Thymus (tissue), 11 donors: ENCODE measurements at regions not wholly inside any gene's neighbourhood (a gene's known extent, or its start where the extent isn't known, plus 50 kb on each side); places are given as distances from the start of the nearest gene placed in this dataset.
"Not testable (repeated sequence)": the region's sequence is repeated elsewhere in the genome, so short reads cannot be mapped to it uniquely, and the experiment has no call there.

ENCODE experiments used
- DNase-seq, 9 donors: peaks; one replicate each; pipeline ENCODE4 v3.0.0-alpha.2; 2013; ENCODE audit warnings: low spot score in 9 of 9, low read depth in 6 of 9, missing footprints in 1 of 9
- H3K27ac ChIP-seq, 2 donors: one replicate each; pipeline ENCODE4 v1.5.1; 2013; ENCODE audit warnings: control low read depth in 1 of 2, low read depth in 1 of 2, low read length in 1 of 2, mild to moderate bottlenecking in 1 of 2, moderate library complexity in 1 of 2
- H3K27me3 ChIP-seq, 2 donors: one replicate each; pipeline ENCODE4 v1.5.1; 2013; ENCODE audit warnings: low read length in 1 of 2; ENCODE audit not compliant: control insufficient read depth in 2 of 2, insufficient read depth in 1 of 2
- H3K36me3 ChIP-seq, 2 donors: one replicate each; pipeline ENCODE4 v1.5.1; 2013; ENCODE audit warnings: low read length in 1 of 2, mild to moderate bottlenecking in 1 of 2, moderate library complexity in 1 of 2; ENCODE audit not compliant: control insufficient read depth in 2 of 2, insufficient read depth in 2 of 2
- H3K4me1 ChIP-seq, 2 donors: one replicate each; pipeline ENCODE4 v1.5.1; 2013; ENCODE audit warnings: low read length in 2 of 2; ENCODE audit not compliant: control insufficient read depth in 2 of 2, insufficient read depth in 2 of 2
- H3K4me3 ChIP-seq, 2 donors: one replicate each; pipeline ENCODE4 v1.5.1; 2013; ENCODE audit warnings: low read length in 2 of 2, control low read depth in 1 of 2, mild to moderate bottlenecking in 1 of 2
- H3K9me3 ChIP-seq, 2 donors: one replicate each; pipeline ENCODE4 v1.5.1; 2013; ENCODE audit warnings: low read length in 1 of 2, mild to moderate bottlenecking in 1 of 2; ENCODE audit not compliant: control insufficient read depth in 2 of 2, insufficient read depth in 1 of 2
- WGBS: extraction: QIAGEN DNeasy Blood & Tissue Kit; methylation state at CpG from one replicate; pipeline ENCODE4 v1.1.7; 2013; 5-methylcytosine and 5-hydroxymethylcytosine counted together
- donor health status: healthy.

DNA sequence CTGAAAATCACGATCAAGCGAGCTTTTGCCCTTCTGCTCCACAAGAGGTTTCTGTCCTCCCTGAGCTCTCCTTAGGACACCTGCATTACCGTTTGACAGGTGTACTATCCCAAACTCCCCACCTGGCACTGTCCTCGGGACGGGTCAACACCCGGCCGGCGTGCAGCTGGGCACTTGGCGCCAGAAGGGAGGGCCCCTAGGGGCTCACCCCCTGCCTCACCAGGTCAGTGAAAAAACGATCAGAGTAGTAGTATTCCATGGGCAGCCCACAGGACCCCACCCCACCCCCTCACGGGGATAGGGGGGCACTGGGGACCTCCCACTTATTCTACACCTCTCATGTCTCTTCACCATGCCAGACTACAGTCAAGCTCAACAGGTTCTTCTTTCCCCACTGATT is 117.6 kb upstream of the ANKRD30BL start:
- Histone ChIP-seq H3K27me3 (no peaks in the 10 kb centered on the region), H3K27ac (no peak overlapping the region), H3K4me3 (no peak overlapping the region), H3K9me3 (peaks cover 1 to 25% of the 10 kb centered on the region in 2 donors), H3K36me3 (no peaks in the 10 kb centered on the region), H3K4me1 (no peaks in the 10 kb centered on the region)
- WGBS: 95% methylated on average over 11 of the region's 11 CpGs
- DNase-seq: no peak

DNA sequence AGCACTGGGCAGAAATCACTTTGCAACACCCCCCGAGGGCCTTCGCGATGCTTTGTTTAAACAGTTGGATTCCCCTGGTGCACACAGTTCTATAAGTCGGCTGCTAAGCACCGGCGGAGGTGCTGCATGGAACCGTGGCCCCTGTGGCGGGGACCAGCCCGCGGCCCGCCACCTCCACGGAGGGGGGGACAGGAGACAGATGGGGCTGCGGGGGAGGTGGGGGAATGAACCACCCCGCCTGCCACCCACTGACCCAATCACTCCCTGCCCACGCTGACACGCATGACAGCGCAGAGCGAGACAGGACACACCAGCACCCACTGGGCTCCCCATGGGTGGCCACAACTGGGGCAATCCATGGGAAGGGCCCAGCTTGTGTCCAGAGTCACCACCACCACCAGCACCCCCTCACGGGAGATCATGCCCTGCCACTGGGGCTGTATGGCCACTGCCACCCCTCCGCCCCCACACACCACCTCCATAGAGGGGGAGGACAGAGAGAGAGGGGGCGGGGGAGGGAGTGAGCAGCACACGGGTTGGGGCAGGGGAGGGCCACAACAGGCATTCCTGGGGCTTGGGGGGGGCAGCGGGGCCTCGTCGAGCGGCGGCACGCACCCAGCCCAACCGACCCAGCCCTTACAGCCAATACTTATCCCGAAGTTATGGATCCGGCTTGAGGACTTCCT is 118.3 kb upstream of the ANKRD30BL start:
- Histone ChIP-seq H3K36me3 (no peaks in the 10 kb centered on the region), H3K9me3 (peaks cover 1 to 25% of the 10 kb centered on the region in 2 donors), H3K4me3 (no peak overlapping the region), H3K4me1 (no peaks in the 10 kb centered on the region), H3K27me3 (no peaks in the 10 kb centered on the region), H3K27ac (no peak overlapping the region)
- DNase-seq: no peak
- WGBS: 94% methylated on average over 31 of the region's 31 CpGs

DNA sequence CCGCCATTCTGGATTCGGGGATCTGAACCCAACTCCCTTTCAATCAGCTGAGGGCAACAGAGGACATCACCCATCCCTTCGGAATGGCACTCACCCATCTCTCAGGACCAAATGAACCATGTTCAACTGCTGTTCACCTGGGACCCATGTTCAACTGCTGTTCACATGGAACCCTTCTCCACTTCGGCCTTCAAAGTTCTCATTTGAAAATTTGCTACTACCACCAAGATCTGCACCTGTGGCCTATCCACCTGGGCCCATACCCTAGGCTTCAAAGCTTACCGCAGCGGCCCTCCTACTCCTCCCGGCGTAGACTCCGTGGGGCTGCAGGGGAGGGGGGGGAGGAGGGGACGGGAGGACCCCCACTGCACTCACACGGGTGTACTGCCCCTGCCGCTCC is 119.2 kb upstream of the ANKRD30BL start:
- H3K4me1 ChIP-seq: no peaks in the 10 kb centered on the region
- H3K9me3 ChIP-seq: peaks cover 1 to 25% of the 10 kb centered on the region in 2 donors
- no peak overlapping the region for H3K27ac ChIP-seq
- H3K27me3 ChIP-seq: no peaks in the 10 kb centered on the region
- no peak for DNase-seq
- 95% methylated on average over 12 of the region's 12 CpGs for WGBS
- no peak overlapping the region for H3K4me3 ChIP-seq
- H3K36me3 ChIP-seq: no peaks in the 10 kb centered on the region

DNA sequence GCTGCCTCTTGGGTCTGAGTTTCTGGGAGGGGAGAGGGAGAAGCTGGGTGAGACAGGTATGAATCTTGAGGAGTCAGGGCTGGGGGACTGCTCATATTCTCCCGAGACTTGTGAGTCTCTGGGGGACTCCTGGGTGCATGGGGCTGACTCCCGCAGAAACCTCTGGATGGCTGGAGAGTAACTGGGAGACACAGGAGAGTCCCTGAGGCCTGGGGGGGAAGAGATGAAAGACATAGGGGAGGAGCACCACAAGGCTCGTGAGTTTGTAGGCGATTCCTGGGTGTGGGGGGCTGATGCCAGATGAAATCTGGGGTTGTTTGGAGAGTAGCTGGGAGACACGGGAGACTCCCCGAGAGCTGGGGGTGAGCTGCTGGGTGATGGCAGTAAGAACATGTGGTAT is 120.4 kb upstream of the ANKRD30BL start:
- not testable (repeated sequence) for H3K27ac ChIP-seq, H3K4me1 ChIP-seq, H3K4me3 ChIP-seq, DNase-seq, H3K36me3 ChIP-seq, H3K27me3 ChIP-seq
- 92% methylated on average over 6 of the region's 6 CpGs for WGBS
- peaks cover 1 to 25% of the 10 kb centered on the region in 2 donors for H3K9me3 ChIP-seq

DNA sequence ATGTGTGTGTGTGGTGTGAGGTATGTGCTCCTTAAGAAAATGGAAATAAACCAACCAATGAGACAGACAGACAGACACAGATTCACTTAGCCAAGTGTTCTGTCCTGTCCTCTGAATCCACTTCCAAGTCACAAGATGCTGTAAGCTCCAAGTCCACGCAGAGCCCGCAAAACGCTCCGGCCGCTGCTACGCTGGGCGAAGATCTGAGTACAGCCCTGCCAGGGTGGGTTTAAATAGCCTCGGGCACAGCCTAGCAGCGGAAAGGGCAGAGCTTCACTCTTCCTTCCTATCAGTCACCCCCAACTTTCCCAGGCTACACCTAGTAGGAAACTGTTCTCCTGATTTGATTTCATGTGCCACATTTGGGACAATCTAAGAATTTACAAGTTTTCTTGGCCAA is 121.2 kb upstream of the ANKRD30BL start:
- no peak for DNase-seq
- WGBS: 97% methylated on average over 9 of the region's 9 CpGs
- Histone ChIP-seq H3K36me3 (no peaks in the 10 kb centered on the region), H3K27me3 (no peaks in the 10 kb centered on the region), H3K4me1 (no peaks in the 10 kb centered on the region), H3K9me3 (peaks cover 1 to 23% of the 10 kb centered on the region in 2 donors), H3K4me3 (no peak overlapping the region), H3K27ac (no peak overlapping the region)

DNA sequence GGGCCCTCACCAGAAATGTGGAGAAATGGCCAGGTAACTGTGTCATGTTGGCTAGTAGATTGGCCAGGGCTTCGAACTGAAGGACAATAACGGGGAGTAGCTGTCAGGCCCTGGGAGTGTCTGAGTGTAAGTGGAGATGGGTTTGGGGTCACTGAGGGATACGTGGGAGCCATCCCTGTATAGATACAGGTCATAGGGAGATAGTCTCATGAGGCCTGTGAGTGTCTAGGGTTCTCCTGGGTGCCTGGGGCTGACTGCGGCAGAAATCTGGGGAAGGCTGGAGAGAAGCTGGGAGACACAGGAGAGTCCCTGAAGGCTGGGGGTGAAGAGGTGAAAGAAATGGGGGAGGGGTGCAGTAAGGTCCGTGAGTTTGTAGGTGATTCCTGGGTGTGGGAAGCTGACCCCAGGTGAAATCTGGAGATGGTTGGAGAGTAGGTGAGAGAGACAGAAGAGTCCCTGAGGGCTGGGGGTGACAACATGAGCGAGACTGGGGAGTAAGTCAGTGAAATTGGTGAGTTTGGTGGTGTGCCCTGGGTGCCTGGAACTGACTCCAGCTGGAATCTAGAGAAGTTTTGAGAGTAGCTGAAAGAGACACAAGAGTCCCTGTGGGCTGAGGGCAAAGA is 124.6 kb upstream of the ANKRD30BL start:
- not testable (repeated sequence) for H3K4me1 ChIP-seq, H3K27me3 ChIP-seq, H3K9me3 ChIP-seq, H3K36me3 ChIP-seq, H3K4me3 ChIP-seq, H3K27ac ChIP-seq, DNase-seq
- WGBS: 82% methylated on average over 6 of the region's 6 CpGs

DNA sequence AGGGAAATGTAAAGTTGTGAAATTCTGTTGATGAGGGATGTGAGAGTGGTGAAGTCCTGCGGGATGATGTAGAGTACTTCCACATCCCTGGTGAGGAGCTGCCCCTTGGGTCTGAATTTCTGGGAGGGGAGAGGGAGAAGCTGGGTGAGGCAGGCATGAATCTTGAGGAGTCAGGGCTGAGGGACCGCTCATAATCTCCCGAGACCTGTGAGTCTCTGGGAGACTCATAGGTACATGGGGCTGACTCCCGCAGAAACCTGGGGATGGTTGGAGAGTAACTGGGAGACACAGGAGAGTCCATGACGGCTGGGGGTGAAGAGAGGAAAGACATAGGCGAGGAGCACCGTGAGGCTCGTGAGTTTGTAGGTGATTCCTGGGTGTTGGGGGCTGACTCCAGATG is 126.2 kb upstream of the ANKRD30BL start:
- not testable (repeated sequence) for H3K27me3 ChIP-seq, H3K4me1 ChIP-seq, H3K27ac ChIP-seq, H3K36me3 ChIP-seq, H3K4me3 ChIP-seq, DNase-seq, H3K9me3 ChIP-seq
- WGBS: 88% methylated on average over 8 of the region's 8 CpGs

DNA sequence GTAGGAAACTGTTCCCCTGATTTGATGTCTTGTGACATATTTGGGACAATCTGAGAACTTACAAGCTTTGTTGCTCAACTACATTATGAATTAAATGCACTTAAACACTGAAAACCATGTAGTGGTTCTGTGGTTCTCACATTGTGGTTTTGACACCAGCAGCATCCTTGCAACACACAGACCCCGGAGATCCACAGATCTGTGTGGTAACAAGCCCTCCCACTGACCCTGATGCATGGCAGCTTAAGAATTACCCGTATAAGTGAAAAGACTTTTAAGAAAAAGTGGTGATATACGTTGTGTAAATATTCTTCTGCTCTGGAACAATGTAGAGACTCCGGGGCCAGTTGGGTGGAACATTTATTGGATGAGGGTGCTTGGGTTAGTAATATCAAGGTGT is 127.4 kb upstream of the ANKRD30BL start:
- not testable (repeated sequence) for DNase-seq, H3K9me3 ChIP-seq, H3K4me1 ChIP-seq, H3K36me3 ChIP-seq, H3K4me3 ChIP-seq, H3K27me3 ChIP-seq, H3K27ac ChIP-seq
- WGBS: 66% methylated on average over 4 of the region's 4 CpGs

DNA sequence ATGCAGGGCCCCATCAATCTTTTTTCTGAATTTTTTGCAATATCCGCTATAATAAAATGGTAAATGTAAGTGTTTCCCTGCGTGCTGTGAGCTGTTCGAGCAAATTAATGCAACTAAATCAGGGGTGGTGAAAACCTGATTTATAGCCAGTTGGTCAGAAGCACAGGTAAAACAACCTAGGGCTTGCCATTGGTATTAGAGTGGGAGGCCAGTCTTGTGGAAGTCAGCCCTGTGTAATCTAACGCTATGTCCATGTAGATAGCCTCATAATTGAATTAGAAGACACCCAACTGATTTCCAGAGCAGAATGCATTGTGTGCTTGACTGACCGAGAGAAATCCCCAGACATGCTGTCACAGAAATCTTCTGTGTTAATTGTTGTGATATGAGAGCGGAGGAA is 126.8 kb upstream of the GPR39 start:
- H3K27me3 ChIP-seq, H3K4me3 ChIP-seq, H3K27ac ChIP-seq, H3K4me1 ChIP-seq, H3K36me3 ChIP-seq, H3K9me3 ChIP-seq, DNase-seq: not testable (repeated sequence)
- WGBS: 93% methylated on average over 6 of the region's 6 CpGs
